NCI-H69 (cell line): ENCODE measurements at regions not wholly inside any gene's neighbourhood (a gene's known extent, or its start where the extent isn't known, plus 50 kb on each side); places are given as distances from the start of the nearest gene placed in this dataset.

Experiments
- DNase-seq: peaks from one replicate; lab custom pipeline; 2025; lab: John Stamatoyannopoulos, UW

DNA sequence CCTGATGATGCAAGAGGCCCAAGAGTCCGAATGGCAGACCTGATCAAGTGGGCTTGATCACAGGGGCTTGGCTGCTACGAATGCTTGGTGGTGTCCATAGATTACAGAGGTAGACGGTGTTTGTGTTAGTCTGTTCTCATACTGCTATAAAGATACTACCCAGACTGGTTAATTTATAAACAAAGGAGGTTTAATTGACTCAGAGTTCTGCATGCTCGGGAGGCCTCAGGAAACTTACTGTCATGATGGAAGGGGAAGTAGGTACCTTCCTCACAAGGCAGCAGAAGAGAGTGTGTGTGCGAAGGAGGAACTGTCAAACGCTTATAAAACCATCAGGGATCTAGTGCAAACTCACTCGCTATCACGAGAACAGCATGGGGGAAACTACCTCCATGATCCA is 268.9 kb upstream of the KLF6 start:
- DNase-seq = no peak

- DNase-seq = no peak
These were observed 266.7 kb upstream of the KLF6 start for GRCh38 chr10:4051641-4052151.

DNA sequence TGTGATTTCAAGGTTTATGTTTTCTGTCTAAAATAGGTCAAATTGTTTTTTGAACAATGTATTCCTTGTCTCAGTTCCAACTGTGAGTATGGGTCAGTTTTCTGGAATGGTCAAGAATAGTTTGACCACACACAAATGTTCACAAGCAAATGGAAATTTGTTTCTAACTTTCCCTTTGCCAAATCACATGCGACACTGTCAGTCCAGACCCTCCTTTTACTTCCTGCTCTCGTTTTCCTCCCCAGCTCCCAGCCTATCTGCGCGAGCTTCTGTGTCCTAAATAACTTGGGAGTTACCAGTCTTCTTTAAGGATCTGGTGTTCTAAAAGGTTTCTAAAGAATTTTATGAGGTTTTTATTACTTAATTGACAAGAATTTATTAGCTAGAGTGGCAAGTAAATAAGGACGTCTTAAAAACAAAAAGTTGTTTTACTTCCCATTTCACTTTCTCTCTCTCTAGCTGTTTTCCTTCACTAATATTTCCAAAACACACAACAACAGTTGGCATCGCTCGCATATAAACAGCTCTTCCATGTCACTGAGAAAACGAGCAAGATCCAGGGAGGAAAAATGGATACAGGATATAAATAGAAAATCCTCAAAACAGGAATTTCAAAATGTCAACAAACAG is 266.1 kb upstream of the KLF6 start:
- DNase-seq = no peak

DNA sequence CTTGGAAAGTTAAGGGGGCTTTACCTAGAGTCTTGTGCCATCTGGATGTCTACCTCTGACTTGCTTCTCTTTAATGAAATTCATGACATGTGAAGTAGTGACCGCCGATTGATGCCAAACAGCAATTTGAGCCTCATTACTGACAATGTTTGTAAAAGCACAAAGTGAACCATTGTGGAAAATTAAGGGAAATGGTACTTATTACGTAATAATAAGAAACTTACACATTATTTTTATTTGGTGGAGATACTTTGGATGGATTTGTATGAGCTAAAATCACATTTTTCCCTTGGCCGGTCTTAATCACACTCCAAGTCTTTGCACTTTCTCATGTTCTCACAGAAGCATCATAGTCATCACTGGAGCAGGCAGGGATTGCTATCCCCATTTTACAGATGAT is 265.1 kb upstream of the KLF6 start:
- no peak for DNase-seq

DNA sequence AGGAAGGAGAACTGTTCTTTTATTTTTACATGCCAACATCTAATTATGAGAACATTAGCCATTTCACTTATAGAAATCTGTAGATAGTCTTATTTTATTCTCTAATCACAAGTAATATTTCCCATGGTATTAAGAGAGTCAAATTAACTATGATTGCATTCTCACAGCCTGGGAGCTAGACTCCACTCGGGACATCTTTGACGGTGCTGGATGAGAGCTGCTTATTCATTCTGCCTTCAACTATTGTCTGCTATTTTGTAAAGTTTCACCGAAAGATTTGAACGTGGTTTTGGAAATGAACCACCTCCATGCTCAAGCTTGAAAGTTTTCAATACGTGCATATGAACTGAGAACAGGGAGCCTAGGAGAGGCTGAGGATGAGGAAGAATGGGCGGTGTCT is 264.3 kb upstream of the KLF6 start:
- no peak for DNase-seq

- DNase-seq = no peak
These were observed 263.3 kb upstream of the KLF6 start for GRCh38 chr10:4048236-4048864.

DNA sequence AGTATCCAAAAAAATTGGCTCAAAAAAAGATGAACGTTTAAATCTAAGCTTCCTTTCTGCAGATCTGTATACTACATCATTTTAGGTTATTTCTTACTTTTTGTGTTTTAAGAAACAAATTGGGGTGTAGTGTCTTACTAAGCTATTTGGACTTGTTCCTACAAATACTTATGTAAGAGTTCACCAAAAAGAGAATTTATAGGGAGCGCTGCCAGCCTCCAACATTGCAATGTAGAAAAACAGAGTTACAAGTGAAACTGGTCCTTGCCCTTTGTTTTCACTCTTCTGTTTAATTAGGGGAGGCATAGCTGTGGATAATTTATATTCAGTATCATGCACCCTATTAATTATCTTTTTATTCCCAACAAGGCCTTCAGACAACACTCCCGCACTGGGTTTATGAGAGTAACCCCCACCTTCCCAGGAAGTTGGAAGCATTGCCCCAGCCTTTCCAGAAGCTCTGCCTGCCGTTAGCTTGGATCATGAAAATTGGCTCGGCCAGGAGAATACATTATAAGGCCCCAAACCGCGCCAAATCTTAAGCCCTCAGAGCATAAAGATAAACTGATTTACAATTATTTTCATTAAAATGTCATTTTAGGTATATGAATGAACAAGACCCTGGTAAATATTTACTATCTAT is 261.8 kb upstream of the KLF6 start:
- DNase-seq = no peak

DNA sequence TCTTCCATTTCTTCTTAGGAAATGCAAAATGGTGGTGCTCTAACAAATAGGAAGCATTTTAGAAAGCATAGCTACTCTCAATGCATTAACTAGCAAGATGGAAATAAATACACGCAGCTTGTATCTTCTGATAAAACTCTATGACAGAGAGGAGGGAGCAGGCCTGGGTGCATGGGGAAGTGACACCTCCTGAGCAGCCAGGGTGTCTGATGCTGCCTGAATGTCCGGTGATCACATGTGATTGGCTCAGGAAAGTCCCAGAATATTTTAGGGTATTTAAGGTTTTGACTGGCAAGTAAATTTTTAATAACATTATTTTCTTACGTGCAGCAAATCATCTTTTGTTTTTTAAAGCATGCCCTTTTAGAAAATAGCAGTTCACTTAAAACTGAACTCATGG is 261.0 kb upstream of the KLF6 start:
- no peak for DNase-seq

GRCh38 chr10:4043897-4044665 is 259.1 kb upstream of the KLF6 start:
- no peak for DNase-seq

GRCh38 chr10:4041635-4042034 is 256.6 kb upstream of the KLF6 start:
- DNase-seq = no peak

DNA sequence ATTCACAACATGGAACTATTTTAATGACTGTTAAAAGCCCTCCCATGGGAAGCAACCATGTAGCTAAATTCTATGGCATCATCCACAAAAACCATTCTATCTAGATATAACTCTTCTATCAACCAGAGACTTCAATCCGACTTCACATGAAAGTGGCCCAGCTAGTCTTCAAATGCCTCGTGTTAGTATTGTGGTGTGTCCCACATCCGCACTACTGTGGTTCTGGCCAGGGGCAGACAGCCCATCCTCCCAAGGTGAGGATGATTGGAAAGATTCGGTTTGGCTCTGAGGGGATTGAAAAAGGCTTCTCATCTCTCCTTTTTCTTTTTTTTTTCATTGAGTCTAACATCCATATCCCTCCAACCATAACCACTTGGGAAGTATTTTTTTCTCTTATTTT is 253.0 kb upstream of the KLF6 start:
- DNase-seq = no peak

- no peak for DNase-seq
These were observed 250.6 kb upstream of the KLF6 start for GRCh38 chr10:4035599-4035945.

DNA sequence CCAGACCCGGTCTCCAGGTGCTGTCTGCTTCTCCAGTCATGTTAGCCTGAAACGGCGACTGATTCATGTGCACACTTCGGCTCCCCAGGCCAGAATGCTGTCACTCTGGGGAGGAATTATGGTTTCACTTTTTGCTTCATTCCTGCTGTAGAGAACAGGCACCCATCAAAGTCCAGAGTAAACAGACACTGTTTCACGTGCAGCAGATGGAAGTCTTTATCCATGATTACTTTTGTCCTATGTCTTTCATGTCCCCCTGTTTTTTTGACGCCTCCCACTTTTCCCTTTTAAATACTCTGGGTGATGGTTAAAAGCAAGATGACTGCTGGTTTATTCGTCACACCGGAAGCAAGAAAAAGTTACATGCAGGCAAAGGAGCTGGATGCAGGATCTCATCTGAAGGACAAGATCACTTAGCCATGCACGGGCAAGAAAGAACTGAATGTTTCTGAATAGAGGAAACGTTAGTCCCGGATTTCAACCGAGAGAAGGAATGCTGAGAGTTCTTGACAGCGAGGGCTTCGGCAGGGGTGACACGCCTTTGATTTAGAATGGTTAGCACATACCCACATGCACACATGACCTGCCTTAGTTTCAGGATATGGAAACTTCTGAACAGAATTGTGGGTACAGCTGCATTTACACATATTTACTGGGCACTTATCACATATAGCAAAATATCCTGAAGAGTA is 250.0 kb upstream of the KLF6 start:
- peak; percentile 1 for DNase-seq

- no peak for DNase-seq
These were observed 248.4 kb upstream of the KLF6 start for GRCh38 chr10:4033341-4033896.

DNA sequence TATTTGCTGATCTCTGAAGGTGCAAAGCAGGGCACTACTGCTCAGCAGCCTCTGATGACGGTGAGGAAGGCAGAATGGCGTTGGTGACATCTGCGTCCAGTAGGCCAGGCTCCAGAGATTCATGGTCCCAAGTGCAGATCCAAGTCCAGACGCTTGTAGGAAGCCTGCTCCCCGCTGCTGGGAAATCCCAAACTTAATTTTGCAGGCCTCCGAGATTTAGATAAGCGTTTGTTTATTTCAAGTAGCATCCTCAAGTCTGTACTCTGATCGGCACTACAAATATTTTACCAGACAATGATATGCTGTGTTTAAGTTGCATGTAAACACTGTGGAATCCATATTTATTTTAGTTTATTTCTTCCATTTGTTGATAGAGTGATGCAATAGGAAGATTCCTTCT is 244.9 kb upstream of the KLF6 start:
- no peak for DNase-seq

DNA sequence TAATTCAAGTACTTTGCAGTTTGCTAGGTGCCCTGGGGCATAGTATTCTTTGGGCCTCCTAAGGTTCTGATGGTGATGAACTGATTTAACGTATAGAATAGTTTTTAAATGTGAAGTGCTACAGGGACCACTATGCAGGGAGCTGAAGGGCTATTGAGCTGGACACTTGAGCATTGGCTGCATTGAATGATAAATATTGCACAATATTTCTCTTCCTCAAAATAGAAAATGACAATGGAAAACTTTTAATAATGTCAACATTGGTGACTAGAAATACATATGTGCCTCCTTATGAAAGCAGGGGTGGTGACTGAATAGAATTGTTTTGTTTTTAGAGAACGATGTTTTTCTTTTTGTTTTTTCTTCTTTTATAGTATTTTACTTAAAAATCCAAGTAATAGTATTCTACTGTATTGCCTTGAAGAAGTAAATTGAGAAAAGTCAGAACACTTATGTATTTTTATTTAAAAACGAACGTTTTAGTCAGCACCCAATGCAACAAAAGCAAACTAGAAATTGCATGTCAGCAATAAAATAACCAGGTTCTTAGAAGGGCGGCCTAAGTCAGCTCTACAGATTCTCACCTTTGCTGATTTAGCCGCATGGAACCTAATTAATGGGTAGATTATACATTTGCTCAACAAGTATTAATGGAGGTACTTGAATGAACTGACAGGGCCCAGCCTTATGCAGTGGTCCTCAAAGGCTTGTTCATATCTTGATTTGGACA is 244.0 kb upstream of the KLF6 start:
- no peak for DNase-seq

GRCh38 chr10:4028027-4028471 is 243.0 kb upstream of the KLF6 start:
- DNase-seq = no peak

- no peak for DNase-seq
These were observed 240.3 kb upstream of the KLF6 start for GRCh38 chr10:4025339-4025738.

- no peak for DNase-seq
These were observed 239.7 kb upstream of the KLF6 start for GRCh38 chr10:4024516-4025245.

GRCh38 chr10:4024027-4024426 is 239.0 kb upstream of the KLF6 start:
- DNase-seq = peak; percentile 5
